HG03442 (cell line): ENCODE measurements at regions not wholly inside any gene's neighbourhood (a gene's known extent, or its start where the extent isn't known, plus 50 kb on each side); places are given as distances from the start of the nearest gene placed in this dataset.

Experiments
- ATAC-seq: cut with Tn5 transposase; IDR thresholded peaks from one replicate; pipeline ENCODE4 v1.9.1; 2021; ENCODE audit warnings: mild to moderate bottlenecking, moderate library complexity; ENCODE audit not compliant: unreplicated experiment

GRCh38 chr17:5817475-5818395 is 233.4 kb upstream of the NLRP1 start:
- ATAC-seq: no peak

GRCh38 chr17:5819396-5819795 is 235.1 kb upstream of the NLRP1 start:
- ATAC-seq: no peak

GRCh38 chr17:5819921-5820685 is 235.8 kb upstream of the NLRP1 start:
- no peak for ATAC-seq

GRCh38 chr17:5820721-5821456 is 236.6 kb upstream of the NLRP1 start:
- ATAC-seq: no peak

- no peak for ATAC-seq
Measured at GRCh38 chr17:5821803-5822202, 237.5 kb upstream of the NLRP1 start.

GRCh38 chr17:5822281-5823060 is 238.2 kb upstream of the NLRP1 start:
- no peak for ATAC-seq

- no peak for ATAC-seq
Measured at GRCh38 chr17:5823219-5823618, 238.9 kb upstream of the NLRP1 start.

GRCh38 chr17:5825717-5826330 is 241.5 kb upstream of the NLRP1 start:
- ATAC-seq: no peak

GRCh38 chr17:5826384-5826783 is 242.1 kb upstream of the NLRP1 start:
- ATAC-seq: no peak

- ATAC-seq: no peak
Measured at GRCh38 chr17:5830921-5831320, 239.3 kb upstream of the WSCD1 start.

GRCh38 chr17:5832886-5833285 is 237.3 kb upstream of the WSCD1 start:
- no peak for ATAC-seq

GRCh38 chr17:5837055-5837491 is 233.1 kb upstream of the WSCD1 start:
- no peak for ATAC-seq

GRCh38 chr17:5838661-5839300 is 231.4 kb upstream of the WSCD1 start:
- ATAC-seq: no peak

- ATAC-seq: no peak
Measured at GRCh38 chr17:5840811-5841446, 229.2 kb upstream of the WSCD1 start.

- ATAC-seq: no peak
Measured at GRCh38 chr17:5841862-5842261, 228.3 kb upstream of the WSCD1 start.

- ATAC-seq: no peak
Measured at GRCh38 chr17:5843366-5844026, 226.7 kb upstream of the WSCD1 start.

GRCh38 chr17:5846001-5846400 is 224.2 kb upstream of the WSCD1 start:
- no peak for ATAC-seq

- ATAC-seq: no peak
Measured at GRCh38 chr17:5854871-5855554, 215.2 kb upstream of the WSCD1 start.
